ENCODE measurements at regions not wholly inside any gene's neighbourhood (a gene's known extent, or its start where the extent isn't known, plus 50 kb on each side); places are given as distances from the start of the nearest gene placed in this dataset.

GRCh38 chr7:93040355-93040754 lies 77.4 kb downstream of the SAMD9 start:
- no peak for TF ChIP-seq CTCF (IDR thresholded peaks at IDR 0.05; ENCODE audit: low read depth, low read length)
- DNase-seq (ENCODE audit: low read depth in 1 of 2, low spot score in 1 of 2) = no peak
- no peaks in the 10 kb centered on the region for H3K4me1 ChIP-seq (ENCODE audit: low read depth)
- H3K4me3 ChIP-seq = no peak overlapping the region
- no peaks in the 10 kb centered on the region for H3K9me3 ChIP-seq (ENCODE audit: low read depth)
- no peaks in the 10 kb centered on the region for H3K27me3 ChIP-seq
- H3K36me3 ChIP-seq = no peaks in the 10 kb centered on the region
- H3K27ac ChIP-seq = no peak overlapping the region

GRCh38 chr7:93039786-93040185 lies 78.0 kb downstream of the SAMD9 start:
- Histone ChIP-seq H3K9me3 (ENCODE audit: low read depth) (no peaks in the 10 kb centered on the region), H3K27ac (no peak overlapping the region), H3K4me1 (ENCODE audit: low read depth) (no peaks in the 10 kb centered on the region), H3K4me3 (no peak overlapping the region), H3K27me3 (no peaks in the 10 kb centered on the region), H3K36me3 (no peaks in the 10 kb centered on the region)
- no peak for DNase-seq (ENCODE audit: low read depth in 1 of 2, low spot score in 1 of 2)
- no peak for TF ChIP-seq CTCF (IDR thresholded peaks at IDR 0.05; ENCODE audit: low read depth, low read length)

- Histone ChIP-seq H3K9me3 (ENCODE audit: low read depth) (no peaks in the 10 kb centered on the region), H3K36me3 (no peaks in the 10 kb centered on the region), H3K4me1 (ENCODE audit: low read depth) (no peaks in the 10 kb centered on the region), H3K27me3 (no peaks in the 10 kb centered on the region), H3K27ac (no peak overlapping the region), H3K4me3 (no peak overlapping the region)
- TF ChIP-seq CTCF (IDR thresholded peaks at IDR 0.05; ENCODE audit: low read depth, low read length) = no peak
- DNase-seq (ENCODE audit: low read depth in 1 of 2, low spot score in 1 of 2) = no peak
Measured at GRCh38 chr7:93039282-93039681, 78.5 kb downstream of the SAMD9 start.

GRCh38 chr7:93036807-93037206 lies 81.0 kb downstream of the SAMD9 start:
- H3K27me3 ChIP-seq = no peaks in the 10 kb centered on the region
- H3K36me3 ChIP-seq = no peaks in the 10 kb centered on the region
- no peak overlapping the region for H3K27ac ChIP-seq
- no peak for TF ChIP-seq CTCF (IDR thresholded peaks at IDR 0.05; ENCODE audit: low read depth, low read length)
- H3K4me3 ChIP-seq = no peak overlapping the region
- H3K9me3 ChIP-seq (ENCODE audit: low read depth) = no peaks in the 10 kb centered on the region
- DNase-seq (ENCODE audit: low read depth in 1 of 2, low spot score in 1 of 2) = no peak
- H3K4me1 ChIP-seq (ENCODE audit: low read depth) = no peaks in the 10 kb centered on the region

GRCh38 chr7:93036149-93036640 lies 81.6 kb downstream of the SAMD9 start:
- no peak for TF ChIP-seq CTCF (IDR thresholded peaks at IDR 0.05; ENCODE audit: low read depth, low read length)
- DNase-seq (ENCODE audit: low read depth in 1 of 2, low spot score in 1 of 2) = no peak
- Histone ChIP-seq H3K4me3 (no peak overlapping the region), H3K9me3 (ENCODE audit: low read depth) (no peaks in the 10 kb centered on the region), H3K4me1 (ENCODE audit: low read depth) (no peaks in the 10 kb centered on the region), H3K27me3 (no peaks in the 10 kb centered on the region), H3K27ac (no peak overlapping the region), H3K36me3 (no peaks in the 10 kb centered on the region)

GRCh38 chr7:93031795-93032194 lies 86.0 kb downstream of the SAMD9 start:
- Histone ChIP-seq H3K27me3 (no peaks in the 10 kb centered on the region), H3K36me3 (no peaks in the 10 kb centered on the region), H3K9me3 (ENCODE audit: low read depth) (no peaks in the 10 kb centered on the region), H3K4me1 (ENCODE audit: low read depth) (no peaks in the 10 kb centered on the region), H3K27ac (no peak overlapping the region), H3K4me3 (no peak overlapping the region)
- no peak for TF ChIP-seq CTCF (IDR thresholded peaks at IDR 0.05; ENCODE audit: low read depth, low read length)
- DNase-seq (ENCODE audit: low read depth in 1 of 2, low spot score in 1 of 2) = no peak
